ENCODE measurements at regions not wholly inside any gene's neighbourhood (a gene's known extent, or its start where the extent isn't known, plus 50 kb on each side); places are given as distances from the start of the nearest gene placed in this dataset.

DNA sequence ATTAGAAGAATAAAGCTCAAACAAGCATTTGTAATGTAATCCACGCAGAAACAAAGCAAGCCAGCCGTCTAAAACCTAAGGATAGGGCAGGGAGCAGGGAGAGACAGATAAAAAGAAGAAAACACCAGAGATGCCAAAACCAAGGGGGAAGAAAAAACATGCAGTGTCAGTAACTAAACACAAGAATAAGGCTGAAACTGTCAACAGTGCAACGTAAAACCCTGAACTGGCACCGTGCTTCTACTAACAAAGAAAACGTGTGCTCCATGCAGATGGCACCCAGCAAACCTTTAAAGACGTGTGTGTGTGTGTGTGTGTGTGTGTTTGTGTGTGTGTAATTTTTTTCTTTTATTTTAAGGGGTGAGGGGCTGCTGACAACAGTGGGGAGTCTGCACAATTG lies 88.4 kb upstream of the TAB2 start:
- FAIRE-seq (no peak), DNase-seq (ENCODE audit: low read depth, low spot score) (no peak)
- H3K9ac ChIP-seq (ENCODE audit: control insufficient read depth, extremely low read depth, insufficient read depth, low read length), result no peak overlapping the region
- no peak overlapping the region for H3K4me2 ChIP-seq (ENCODE audit: control insufficient read depth, extremely low read depth, insufficient read depth, low read depth, low read length)
- H3K36me3 ChIP-seq (ENCODE audit: control insufficient read depth in 2 of 2, extremely low read depth in 1 of 2, insufficient read depth in 2 of 2, low read length in 2 of 2), result no peaks in the 10 kb centered on the region
- H3K79me2 ChIP-seq (ENCODE audit: control insufficient read depth, insufficient read depth, low read length), result no peaks in the 10 kb centered on the region
- dilution Hi-C loops (cut with MboI; ENCODE audit: extremely low pct_ligation_motif_present, low sequenced_read_pairs), result no loop called here
- peaks cover 15% of the 10 kb centered on the region for H3K4me1 ChIP-seq (ENCODE audit: control insufficient read depth, extremely low read depth, insufficient read depth, low read length)
- H2AFZ ChIP-seq (ENCODE audit: control insufficient read depth, low read length), result no peak overlapping the region
- no peaks in the 10 kb centered on the region for H3K9me1 ChIP-seq (ENCODE audit: control insufficient read depth, extremely low read depth, insufficient read depth, low read length)
- H3K9me3 ChIP-seq (ENCODE audit: control insufficient read depth, low read depth, low read length), result no peaks in the 10 kb centered on the region
- no peak overlapping the region for H3K27ac ChIP-seq (ENCODE audit: control insufficient read depth, insufficient read depth, low read length)
- no peaks in the 10 kb centered on the region for H4K20me1 ChIP-seq (ENCODE audit: control insufficient read depth, extremely low read depth, insufficient read depth, low read length)
- TF ChIP-seq EZH2 (IDR thresholded peaks at IDR 0.05; ENCODE audit: low read length), result no peak
- TF ChIP-seq, protein P1, sequence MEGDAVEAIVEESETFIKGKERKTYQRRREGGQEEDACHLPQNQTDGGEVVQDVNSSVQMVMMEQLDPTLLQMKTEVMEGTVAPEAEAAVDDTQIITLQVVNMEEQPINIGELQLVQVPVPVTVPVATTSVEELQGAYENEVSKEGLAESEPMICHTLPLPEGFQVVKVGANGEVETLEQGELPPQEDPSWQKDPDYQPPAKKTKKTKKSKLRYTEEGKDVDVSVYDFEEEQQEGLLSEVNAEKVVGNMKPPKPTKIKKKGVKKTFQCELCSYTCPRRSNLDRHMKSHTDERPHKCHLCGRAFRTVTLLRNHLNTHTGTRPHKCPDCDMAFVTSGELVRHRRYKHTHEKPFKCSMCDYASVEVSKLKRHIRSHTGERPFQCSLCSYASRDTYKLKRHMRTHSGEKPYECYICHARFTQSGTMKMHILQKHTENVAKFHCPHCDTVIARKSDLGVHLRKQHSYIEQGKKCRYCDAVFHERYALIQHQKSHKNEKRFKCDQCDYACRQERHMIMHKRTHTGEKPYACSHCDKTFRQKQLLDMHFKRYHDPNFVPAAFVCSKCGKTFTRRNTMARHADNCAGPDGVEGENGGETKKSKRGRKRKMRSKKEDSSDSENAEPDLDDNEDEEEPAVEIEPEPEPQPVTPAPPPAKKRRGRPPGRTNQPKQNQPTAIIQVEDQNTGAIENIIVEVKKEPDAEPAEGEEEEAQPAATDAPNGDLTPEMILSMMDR (optimal IDR thresholded peaks at IDR 0.05 in 1 of 3, IDR thresholded peaks at IDR 0.05 in 1 of 3, conservative IDR thresholded peaks at IDR 0.05 in 1 of 3; ENCODE audit: extremely low read depth in 1 of 3, insufficient read depth in 2 of 3, low read length in 3 of 3), result no peak
- no peak overlapping the region for H3K4me3 ChIP-seq (ENCODE audit: control insufficient read depth in 2 of 3, extremely low read depth in 1 of 3, insufficient read depth in 2 of 3, low read depth in 1 of 3, low read length in 3 of 3)
- no peaks in the 10 kb centered on the region for H3K27me3 ChIP-seq (ENCODE audit: control insufficient read depth, extremely low read depth, insufficient read depth, low read length)

DNA sequence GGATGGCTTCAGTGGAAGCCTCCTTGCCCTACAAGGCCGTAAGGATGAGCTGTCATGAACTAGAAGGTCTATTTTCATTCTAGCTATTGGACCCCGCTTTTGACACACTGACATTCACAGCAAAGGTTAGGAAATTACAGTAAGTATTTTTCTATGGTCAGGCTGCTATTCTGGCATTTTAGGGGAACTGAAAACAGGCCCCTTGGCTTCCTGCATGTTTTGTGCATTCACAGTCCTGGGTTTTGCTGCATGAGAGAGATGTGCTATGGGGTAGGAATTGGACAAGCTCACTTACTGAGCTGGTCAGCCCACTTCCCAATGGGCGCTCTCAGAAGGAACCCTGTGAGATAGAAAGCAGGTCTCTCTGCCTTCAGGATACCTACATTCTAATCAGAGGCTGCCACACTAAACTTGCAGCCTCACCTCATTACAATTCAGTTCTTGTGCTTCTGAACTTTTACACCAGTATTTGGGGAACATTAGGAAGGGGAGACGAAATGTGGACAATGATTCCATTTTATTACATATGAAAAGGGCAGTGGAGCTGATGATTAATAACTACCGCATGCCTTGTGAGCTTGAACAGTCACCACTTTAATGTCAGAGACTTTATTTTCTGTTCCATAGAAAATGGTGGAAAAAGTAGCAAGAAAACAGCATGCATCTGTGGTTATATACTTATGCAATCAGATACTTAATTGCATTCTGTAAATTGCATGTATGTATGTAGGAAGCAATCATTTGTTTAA lies 86.6 kb upstream of the TAB2 start:
- Histone ChIP-seq H3K9me1 (ENCODE audit: control insufficient read depth, extremely low read depth, insufficient read depth, low read length) (no peaks in the 10 kb centered on the region), H2AFZ (ENCODE audit: control insufficient read depth, low read length) (no peak overlapping the region), H3K4me3 (ENCODE audit: control insufficient read depth in 2 of 3, extremely low read depth in 1 of 3, insufficient read depth in 2 of 3, low read depth in 1 of 3, low read length in 3 of 3) (no peak overlapping the region), H3K9ac (ENCODE audit: control insufficient read depth, extremely low read depth, insufficient read depth, low read length) (no peak overlapping the region), H3K79me2 (ENCODE audit: control insufficient read depth, insufficient read depth, low read length) (no peaks in the 10 kb centered on the region), H4K20me1 (ENCODE audit: control insufficient read depth, extremely low read depth, insufficient read depth, low read length) (no peaks in the 10 kb centered on the region), H3K4me2 (ENCODE audit: control insufficient read depth, extremely low read depth, insufficient read depth, low read depth, low read length) (no peak overlapping the region), H3K4me1 (ENCODE audit: control insufficient read depth, extremely low read depth, insufficient read depth, low read length) (peaks cover 26% of the 10 kb centered on the region), H3K27ac (ENCODE audit: control insufficient read depth, insufficient read depth, low read length) (no peak overlapping the region), H3K27me3 (ENCODE audit: control insufficient read depth, extremely low read depth, insufficient read depth, low read length) (no peaks in the 10 kb centered on the region), H3K36me3 (ENCODE audit: control insufficient read depth in 2 of 2, extremely low read depth in 1 of 2, insufficient read depth in 2 of 2, low read length in 2 of 2) (no peaks in the 10 kb centered on the region), H3K9me3 (ENCODE audit: control insufficient read depth, low read depth, low read length) (no peaks in the 10 kb centered on the region)
- FAIRE-seq (no peak), DNase-seq (ENCODE audit: low read depth, low spot score) (no peak)
- no peak for TF ChIP-seq EZH2 (IDR thresholded peaks at IDR 0.05; ENCODE audit: low read length)
- TF ChIP-seq, protein P1 (optimal IDR thresholded peaks at IDR 0.05 in 1 of 3, IDR thresholded peaks at IDR 0.05 in 1 of 3, conservative IDR thresholded peaks at IDR 0.05 in 1 of 3; ENCODE audit: extremely low read depth in 1 of 3, insufficient read depth in 2 of 3, low read length in 3 of 3), result no peak
- dilution Hi-C loops (cut with MboI; ENCODE audit: extremely low pct_ligation_motif_present, low sequenced_read_pairs), result no loop called here

All from keratinocyte (primary cell).